PC-3 (cell line): ENCODE measurements at regions not wholly inside any gene's neighbourhood (a gene's known extent, or its start where the extent isn't known, plus 50 kb on each side); places are given as distances from the start of the nearest gene placed in this dataset.
"Not testable (repeated sequence)": the region's sequence is repeated elsewhere in the genome, so short reads cannot be mapped to it uniquely, and the experiment has no call there.

Source experiments
- ATAC-seq: fragments of 200-7000 bp; cut with Tn5 transposase; 2 replicates; pipeline ENCODE4 v1.9.1; 2020; ENCODE audit warnings: mild to moderate bottlenecking, moderate library complexity
- BruUV-seq: library from RNA; stranded (reverse); fragments of 400-500 nt; replicated peaks from 2 replicates; lab custom pipeline; 2021; lab: Mats Ljungman, UMichigan
- CTCF ChIA-PET: fragments of 300-600 bp; sonication (Branson Sonifier 250); formaldehyde crosslinking; loops from one replicate; lab custom pipeline; 2022; ENCODE audit warnings: antibody characterized with exemption; lab: Charles Lee
- POLR2A ChIA-PET: fragments of 300-600 bp; sonication (Branson Sonifier 250); formaldehyde crosslinking; loops from one replicate; lab custom pipeline; 2022; ENCODE audit warnings: antibody characterized with exemption; ENCODE audit not compliant: unreplicated experiment; lab: Charles Lee
- DNase-seq: peaks from one replicate; pipeline ENCODE4 v3.0.0-alpha.2; 2015
- H2AFZ ChIP-seq: fragments of 300-600 bp; sonication (generic); 2 replicates; pipeline ENCODE4 v1.6.0; 2016; ENCODE audit warnings: antibody characterized with exemption, low read length
- H3F3A ChIP-seq: fragments of 300-600 bp; sonication (generic); one replicate; pipeline ENCODE4 v1.6.0; 2017; ENCODE audit warnings: antibody characterized with exemption, low read length, control low read depth, mild to moderate bottlenecking; ENCODE audit not compliant: unreplicated experiment
- H3K27ac ChIP-seq: fragments of 300-600 bp; sonication (generic); 2 replicates; pipeline ENCODE4 v1.5.1; 2016; ENCODE audit warnings: mild to moderate bottlenecking, low read length
- H3K27me3 ChIP-seq: fragments of 300-600 bp; sonication (generic); 2 replicates; pipeline ENCODE4 v1.6.1; 2016; ENCODE audit warnings: low read length, mixed read lengths
- H3K36me3 ChIP-seq: fragments of 300-600 bp; sonication (generic); 2 replicates; pipeline ENCODE4 v1.6.1; 2016; ENCODE audit warnings: low read depth, mixed run types, low read length, mixed read lengths
- H3K4me1 ChIP-seq: fragments of 300-600 bp; sonication (generic); 2 replicates; pipeline ENCODE4 v1.5.1; 2016; ENCODE audit warnings: low read length; ENCODE audit not compliant: insufficient read depth
- H3K4me2 ChIP-seq: fragments of 300-600 bp; sonication (generic); 2 replicates; pipeline ENCODE4 v1.6.0; 2016; ENCODE audit warnings: low read length
- H3K4me3 ChIP-seq: fragments of 300-600 bp; sonication (generic); 2 replicates; pipeline ENCODE4 v1.5.1; 2016; ENCODE audit warnings: mild to moderate bottlenecking, low read length, mixed read lengths
- H3K79me2 ChIP-seq: fragments of 300-600 bp; sonication (generic); 2 replicates; pipeline ENCODE4 v1.6.1; 2017; ENCODE audit warnings: low read length, mixed read lengths
- H3K9ac ChIP-seq: fragments of 300-600 bp; sonication (generic); 2 replicates; pipeline ENCODE4 v1.6.0; 2016; ENCODE audit warnings: mild to moderate bottlenecking, low read length
- H3K9me2 ChIP-seq: fragments of 300-600 bp; sonication (generic); replicated peaks from 2 replicates; pipeline ENCODE4 v1.6.1; 2016; ENCODE audit warnings: mixed run types, low read length, mixed read lengths
- H3K9me3 ChIP-seq: fragments of 300-600 bp; sonication (generic); 2 replicates; pipeline ENCODE4 v1.6.1; 2016; ENCODE audit warnings: low read length, mixed read lengths
- H4K20me1 ChIP-seq: fragments of 300-600 bp; sonication (generic); 2 replicates; pipeline ENCODE4 v1.6.1; 2016; ENCODE audit warnings: low read length, mixed read lengths
- CTCF ChIP-seq: fragments of 300-600 bp; sonication (generic); conservative IDR thresholded peaks from 2 replicates; pipeline ENCODE4 v1.5.1; 2017; ENCODE audit warnings: antibody characterized with exemption, low read depth, mild to moderate bottlenecking, low read length
- EZH2 ChIP-seq: fragments of 300-600 bp; sonication (generic); IDR thresholded peaks from one replicate; pipeline ENCODE4 v1.6.1; 2017; ENCODE audit warnings: antibody characterized with exemption, mild to moderate bottlenecking, low read length; ENCODE audit not compliant: unreplicated experiment
- EZH2phosphoT487 ChIP-seq: fragments of 300-600 bp; sonication (generic); IDR thresholded peaks from 2 replicates; pipeline ENCODE4 v1.6.1; 2018; ENCODE audit warnings: mild to moderate bottlenecking, antibody characterized with exemption, low read length, borderline replicate concordance
- intact Hi-C: fragments of 100-400 bp; cut with micrococcal nuclease; formaldehyde crosslinking; loops from 2 replicates; pipeline ENCODE4 v1.9.0; 2023

- POLR2A ChIA-PET = no interaction called here
- Histone ChIP-seq H3K36me3 (no peaks in the 10 kb centered on the region), H3K27ac (no peak overlapping the region), H3K4me2 (no peak overlapping the region), H3K9ac (no peak overlapping the region), H3K4me1 (no peaks in the 10 kb centered on the region), H4K20me1 (no peaks in the 10 kb centered on the region), H3K79me2 (no peaks in the 10 kb centered on the region), H3K9me3 (no peaks in the 10 kb centered on the region), H3K9me2 (no peaks in the 10 kb centered on the region), H2AFZ (no peak overlapping the region), H3K27me3 (peaks cover 21% of the 10 kb centered on the region; the same call in 1 of the 2 replicates), H3F3A (no peaks in the 10 kb centered on the region), H3K4me3 (no peak overlapping the region)
- no TSS peak for BruUV-seq
- ATAC-seq = no peak
- TF ChIP-seq CTCF (no peak), EZH2phosphoT487 (no peak), EZH2 (no peak)
- CTCF ChIA-PET = no interaction called here
- intact Hi-C loops = no loop called here
- DNase-seq = no peak
Measured at GRCh38 chr2:210376694-210377093, 61.7 kb upstream of the MYL1 start.

GRCh38 chr2:210370562-210370961, 55.6 kb upstream of the MYL1 start:
- no peak overlapping the region for H3K27ac ChIP-seq
- H3K9ac ChIP-seq = no peak overlapping the region
- no peaks in the 10 kb centered on the region for H3K79me2 ChIP-seq
- no peaks in the 10 kb centered on the region for H3F3A ChIP-seq
- H2AFZ ChIP-seq = no peak overlapping the region
- TF ChIP-seq EZH2 = no peak
- no peak for TF ChIP-seq CTCF
- TF ChIP-seq EZH2phosphoT487 = no peak
- intact Hi-C loops = no loop called here
- DNase-seq (no peak), ATAC-seq (no peak)
- H3K27me3 ChIP-seq = peaks cover 13% of the 10 kb centered on the region; the same call in 1 of the 2 replicates
- ChIA-PET CTCF (no interaction called here), POLR2A (no interaction called here)
- no peaks in the 10 kb centered on the region for H3K36me3 ChIP-seq
- no peaks in the 10 kb centered on the region for H4K20me1 ChIP-seq
- no peak overlapping the region for H3K4me3 ChIP-seq
- no peaks in the 10 kb centered on the region for H3K9me2 ChIP-seq
- no peaks in the 10 kb centered on the region for H3K9me3 ChIP-seq
- no peaks in the 10 kb centered on the region for H3K4me1 ChIP-seq
- BruUV-seq = no TSS peak
- H3K4me2 ChIP-seq = no peak overlapping the region

- ATAC-seq = no peak
- CTCF ChIA-PET = no interaction called here
- no TSS peak for BruUV-seq
Measured at GRCh38 chr2:210366675-210367080, 51.7 kb upstream of the MYL1 start.

GRCh38 chr2:210365475-210365874, 50.5 kb upstream of the MYL1 start:
- H2AFZ ChIP-seq, intact Hi-C loops, H3K4me2 ChIP-seq, H3K79me2 ChIP-seq, ATAC-seq, H3K4me1 ChIP-seq, H3K9ac ChIP-seq, H3K27ac ChIP-seq, H3K4me3 ChIP-seq, H4K20me1 ChIP-seq, H3F3A ChIP-seq, POLR2A ChIA-PET, BruUV-seq, H3K27me3 ChIP-seq, CTCF ChIA-PET, H3K9me3 ChIP-seq, H3K36me3 ChIP-seq, H3K9me2 ChIP-seq: not testable (repeated sequence)
- peak; percentile 9 for DNase-seq

More at GRCh38 chr2:210366675-210367080, 51.7 kb upstream of the MYL1 start:
- no peaks in the 10 kb centered on the region for H3K27me3 ChIP-seq
- intact Hi-C loops = no loop called here
- H3F3A ChIP-seq = no peaks in the 10 kb centered on the region
- H3K4me3 ChIP-seq = no peak overlapping the region
- H2AFZ ChIP-seq = no peak overlapping the region
- no peak overlapping the region for H3K27ac ChIP-seq
- H3K4me1 ChIP-seq = no peaks in the 10 kb centered on the region
- DNase-seq = no peak
- H3K36me3 ChIP-seq = no peaks in the 10 kb centered on the region
- TF ChIP-seq CTCF (no peak), EZH2 (no peak), EZH2phosphoT487 (no peak)
- H3K9me2 ChIP-seq = no peaks in the 10 kb centered on the region
- no peak overlapping the region for H3K9ac ChIP-seq
- H3K79me2 ChIP-seq = no peaks in the 10 kb centered on the region
- no peaks in the 10 kb centered on the region for H3K9me3 ChIP-seq
- POLR2A ChIA-PET = no interaction called here
- no peaks in the 10 kb centered on the region for H4K20me1 ChIP-seq
- H3K4me2 ChIP-seq = no peak overlapping the region
